Hematopoietic multipotent progenitor cell (in vitro differentiated cells): ENCODE measurements at regions not wholly inside any gene's neighbourhood (a gene's known extent, or its start where the extent isn't known, plus 50 kb on each side); places are given as distances from the start of the nearest gene placed in this dataset.

Source experiments
- DNase-seq, 3 donors: peaks; one replicate each; pipeline ENCODE4 v3.0.0-alpha.2; 2011 to 2015; ENCODE audit warnings: low read depth in 2 of 3, low spot score in 2 of 3

- no peak for DNase-seq
These were observed 83.5 kb downstream of the VCY1B start for GRCh38 chrY:14139521-14139920.

- no peak for DNase-seq
These were observed 89.6 kb downstream of the VCY1B start for GRCh38 chrY:14145614-14146013.

- no peak for DNase-seq
These were observed 126.7 kb downstream of the VCY1B start for GRCh38 chrY:14182776-14183175.

- no peak for DNase-seq
These were observed 166.0 kb downstream of the VCY1B start for GRCh38 chrY:14222014-14222413.

GRCh38 chrY:14231703-14232102, 175.7 kb downstream of the VCY1B start:
- DNase-seq, result no peak

GRCh38 chrY:14235070-14235469, 179.0 kb downstream of the VCY1B start:
- DNase-seq, result no peak

GRCh38 chrY:14238277-14238676, 182.2 kb downstream of the VCY1B start:
- no peak for DNase-seq

- no peak for DNase-seq
These were observed 190.9 kb downstream of the VCY1B start for GRCh38 chrY:14246948-14247347.

- no peak for DNase-seq
These were observed 193.0 kb downstream of the VCY1B start for GRCh38 chrY:14248878-14249576.

GRCh38 chrY:14255965-14256816, 200.2 kb downstream of the VCY1B start:
- DNase-seq, result no peak

- no peak for DNase-seq
These were observed 200.8 kb downstream of the VCY1B start for GRCh38 chrY:14256817-14257168.

GRCh38 chrY:14277029-14277428, 221.0 kb downstream of the VCY1B start:
- DNase-seq, result no peak

GRCh38 chrY:14290656-14291375, 233.5 kb upstream of the NLGN4Y start:
- no peak for DNase-seq

GRCh38 chrY:14292382-14292781, 231.9 kb upstream of the NLGN4Y start:
- DNase-seq, result no peak

GRCh38 chrY:14300775-14301174, 223.6 kb upstream of the NLGN4Y start:
- DNase-seq, result no peak

- DNase-seq, result no peak
These were observed 222.8 kb upstream of the NLGN4Y start for GRCh38 chrY:14301552-14301951.

- no peak for DNase-seq
These were observed 195.5 kb upstream of the NLGN4Y start for GRCh38 chrY:14328677-14329345.

- no peak for DNase-seq
These were observed 194.0 kb upstream of the NLGN4Y start for GRCh38 chrY:14330362-14330761.

- no peak for DNase-seq
These were observed 184.8 kb upstream of the NLGN4Y start for GRCh38 chrY:14339524-14339923.

GRCh38 chrY:14340459-14341143, 183.7 kb upstream of the NLGN4Y start:
- peak in 2 of 3 donors; percentile 66 to 74 for DNase-seq
